ENCODE measurements at regions not wholly inside any gene's neighbourhood (a gene's known extent, or its start where the extent isn't known, plus 50 kb on each side); places are given as distances from the start of the nearest gene placed in this dataset.

DNA sequence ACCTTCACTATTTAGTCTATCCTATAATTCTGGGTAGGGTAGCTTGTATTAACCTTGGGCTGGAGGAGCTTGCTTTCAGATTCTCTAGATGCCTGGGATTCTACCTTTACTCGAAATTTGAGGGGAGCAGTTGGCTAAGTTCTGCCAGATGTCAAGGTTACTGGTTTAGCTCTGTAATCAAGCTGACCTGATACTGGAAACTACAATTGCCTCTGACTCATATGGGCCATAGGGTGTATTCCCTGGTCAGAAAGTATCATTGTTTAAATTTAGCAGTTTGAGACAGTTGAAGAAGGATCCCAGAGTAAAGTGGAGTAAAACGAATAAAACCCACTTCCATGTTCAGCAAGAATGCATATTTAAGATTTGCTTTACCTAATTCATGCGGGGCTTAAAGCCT, 337.6 kb downstream of the SPIN4 start (continued):
- TF ChIP-seq MTA2 (IDR thresholded peaks at IDR 0.05; ENCODE audit: low read depth) (no peak), SMARCE1 (IDR thresholded peaks at IDR 0.05) (no peak), FOXM1 (IDR thresholded peaks at IDR 0.05; ENCODE audit: low read depth) (no peak), FOXM1 (CRISPR knock-in tag; IDR thresholded peaks at IDR 0.05; ENCODE audit: low read depth) (no peak), SUPT5H (IDR thresholded peaks at IDR 0.05) (no peak), HSF4 (CRISPR knock-in tag; IDR thresholded peaks at IDR 0.05; ENCODE audit: borderline replicate concordance) (no peak), KDM1A (IDR thresholded peaks at IDR 0.05) (no peak), FOXJ3 (CRISPR knock-in tag; IDR thresholded peaks at IDR 0.05) (no peak)
- TF ChIP-seq, protein P1, sequence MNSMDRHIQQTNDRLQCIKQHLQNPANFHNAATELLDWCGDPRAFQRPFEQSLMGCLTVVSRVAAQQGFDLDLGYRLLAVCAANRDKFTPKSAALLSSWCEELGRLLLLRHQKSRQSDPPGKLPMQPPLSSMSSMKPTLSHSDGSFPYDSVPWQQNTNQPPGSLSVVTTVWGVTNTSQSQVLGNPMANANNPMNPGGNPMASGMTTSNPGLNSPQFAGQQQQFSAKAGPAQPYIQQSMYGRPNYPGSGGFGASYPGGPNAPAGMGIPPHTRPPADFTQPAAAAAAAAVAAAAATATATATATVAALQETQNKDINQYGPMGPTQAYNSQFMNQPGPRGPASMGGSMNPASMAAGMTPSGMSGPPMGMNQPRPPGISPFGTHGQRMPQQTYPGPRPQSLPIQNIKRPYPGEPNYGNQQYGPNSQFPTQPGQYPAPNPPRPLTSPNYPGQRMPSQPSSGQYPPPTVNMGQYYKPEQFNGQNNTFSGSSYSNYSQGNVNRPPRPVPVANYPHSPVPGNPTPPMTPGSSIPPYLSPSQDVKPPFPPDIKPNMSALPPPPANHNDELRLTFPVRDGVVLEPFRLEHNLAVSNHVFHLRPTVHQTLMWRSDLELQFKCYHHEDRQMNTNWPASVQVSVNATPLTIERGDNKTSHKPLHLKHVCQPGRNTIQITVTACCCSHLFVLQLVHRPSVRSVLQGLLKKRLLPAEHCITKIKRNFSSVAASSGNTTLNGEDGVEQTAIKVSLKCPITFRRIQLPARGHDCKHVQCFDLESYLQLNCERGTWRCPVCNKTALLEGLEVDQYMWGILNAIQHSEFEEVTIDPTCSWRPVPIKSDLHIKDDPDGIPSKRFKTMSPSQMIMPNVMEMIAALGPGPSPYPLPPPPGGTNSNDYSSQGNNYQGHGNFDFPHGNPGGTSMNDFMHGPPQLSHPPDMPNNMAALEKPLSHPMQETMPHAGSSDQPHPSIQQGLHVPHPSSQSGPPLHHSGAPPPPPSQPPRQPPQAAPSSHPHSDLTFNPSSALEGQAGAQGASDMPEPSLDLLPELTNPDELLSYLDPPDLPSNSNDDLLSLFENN (IDR thresholded peaks at IDR 0.05; ENCODE audit: low read depth in 2 of 2, low read length in 2 of 2), result no peak
- TF ChIP-seq, protein P2, sequence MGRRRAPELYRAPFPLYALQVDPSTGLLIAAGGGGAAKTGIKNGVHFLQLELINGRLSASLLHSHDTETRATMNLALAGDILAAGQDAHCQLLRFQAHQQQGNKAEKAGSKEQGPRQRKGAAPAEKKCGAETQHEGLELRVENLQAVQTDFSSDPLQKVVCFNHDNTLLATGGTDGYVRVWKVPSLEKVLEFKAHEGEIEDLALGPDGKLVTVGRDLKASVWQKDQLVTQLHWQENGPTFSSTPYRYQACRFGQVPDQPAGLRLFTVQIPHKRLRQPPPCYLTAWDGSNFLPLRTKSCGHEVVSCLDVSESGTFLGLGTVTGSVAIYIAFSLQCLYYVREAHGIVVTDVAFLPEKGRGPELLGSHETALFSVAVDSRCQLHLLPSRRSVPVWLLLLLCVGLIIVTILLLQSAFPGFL (CRISPR knock-in tag; IDR thresholded peaks at IDR 0.05), result no peak

Measured in K562 (cell line).